Tibial nerve (tissue), 3 donors: ENCODE measurements at regions not wholly inside any gene's neighbourhood (a gene's known extent, or its start where the extent isn't known, plus 50 kb on each side); places are given as distances from the start of the nearest gene placed in this dataset.

ENCODE experiments used
- CTCF ChIP-seq, 5 experiments: fragments of 200-600 bp in 3 of 5; fragments of 450-650 bp in 2 of 5; sonication (generic) in 3 of 5; IDR thresholded peaks; one replicate each; pipeline ENCODE4 v1.5.1; 2016 to 2019; ENCODE audit warnings: antibody characterized with exemption in 5 of 5, mild to moderate bottlenecking in 3 of 5, moderate library complexity in 2 of 5
- POLR2A ChIP-seq, 2 donors: fragments of 450-650 bp; IDR thresholded peaks; one replicate each; pipeline ENCODE4 v1.6.1; 2017; ENCODE audit warnings: antibody characterized with exemption in 2 of 2, mild to moderate bottlenecking in 2 of 2, moderate library complexity in 2 of 2

GRCh38 chr5:144971108-144971850 is 800.6 kb downstream of the KCTD16 start:
- TF ChIP-seq POLR2A (IDR thresholded peaks at IDR 0.05), result no peak
- TF ChIP-seq CTCF (IDR thresholded peaks at IDR 0.05), result no peak
